NCI-H82 treated with DMSO at 0.1 percent for 48 hours (cell line): ENCODE measurements at regions not wholly inside any gene's neighbourhood (a gene's known extent, or its start where the extent isn't known, plus 50 kb on each side); places are given as distances from the start of the nearest gene placed in this dataset.

ENCODE experiments used
- DNase-seq: peaks from one replicate; lab custom pipeline; 2025; ENCODE audit not compliant: unreplicated experiment; lab: John Stamatoyannopoulos, UW

GRCh38 chr2:12106440-12107080 lies 360.1 kb downstream of the LPIN1 start:
- DNase-seq: no peak

GRCh38 chr2:12107321-12107720 lies 360.9 kb downstream of the LPIN1 start:
- no peak for DNase-seq

DNA sequence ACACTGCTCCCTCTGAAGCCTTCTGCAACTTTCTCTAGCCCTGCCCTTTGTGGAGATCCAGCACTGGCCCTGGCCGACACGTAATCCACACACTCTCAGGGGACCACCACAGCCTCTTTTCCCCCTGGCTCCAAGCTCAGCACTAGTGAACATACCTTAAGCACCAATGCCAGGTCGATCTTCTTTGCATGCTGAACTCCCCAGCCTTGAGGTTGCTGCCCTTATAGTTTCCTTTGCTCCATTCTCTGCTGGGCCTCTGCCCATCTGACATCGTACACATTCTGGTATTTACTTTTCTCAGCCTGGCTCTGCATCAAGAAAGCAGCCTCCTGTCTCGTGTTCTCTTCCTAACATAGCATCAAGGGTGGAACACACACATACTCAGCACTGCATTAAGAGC lies 361.5 kb downstream of the LPIN1 start:
- DNase-seq: no peak

DNA sequence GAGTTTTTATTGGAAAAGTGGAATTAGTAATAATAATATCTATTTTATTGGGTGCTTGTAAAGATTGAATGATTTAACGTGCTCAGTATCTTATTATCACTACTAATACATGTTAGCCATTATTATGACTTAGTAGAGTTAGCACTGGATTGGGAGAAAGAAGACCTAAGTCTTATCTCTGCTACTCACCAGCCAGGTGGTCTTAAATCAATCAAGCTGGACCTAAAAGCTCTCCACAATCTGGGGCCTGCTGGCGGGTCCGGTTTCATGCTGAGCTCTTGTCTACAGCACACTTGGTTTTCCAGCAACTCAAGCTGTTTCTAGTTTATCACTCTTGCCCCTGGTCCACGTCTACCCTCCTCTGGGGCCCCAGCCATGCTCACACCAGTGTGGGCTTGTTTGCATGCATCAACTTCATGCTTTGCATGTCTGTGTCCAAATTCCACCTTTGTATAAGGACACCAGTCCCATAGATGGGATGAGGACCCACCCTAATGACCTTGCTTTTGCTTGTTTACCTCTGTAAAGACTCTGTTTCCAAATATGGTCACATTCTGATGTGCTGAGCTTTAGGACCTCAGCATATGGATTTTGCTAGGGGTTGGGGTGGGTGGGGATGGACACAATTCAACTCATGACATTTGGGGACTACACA lies 363.1 kb downstream of the LPIN1 start:
- no peak for DNase-seq

DNA sequence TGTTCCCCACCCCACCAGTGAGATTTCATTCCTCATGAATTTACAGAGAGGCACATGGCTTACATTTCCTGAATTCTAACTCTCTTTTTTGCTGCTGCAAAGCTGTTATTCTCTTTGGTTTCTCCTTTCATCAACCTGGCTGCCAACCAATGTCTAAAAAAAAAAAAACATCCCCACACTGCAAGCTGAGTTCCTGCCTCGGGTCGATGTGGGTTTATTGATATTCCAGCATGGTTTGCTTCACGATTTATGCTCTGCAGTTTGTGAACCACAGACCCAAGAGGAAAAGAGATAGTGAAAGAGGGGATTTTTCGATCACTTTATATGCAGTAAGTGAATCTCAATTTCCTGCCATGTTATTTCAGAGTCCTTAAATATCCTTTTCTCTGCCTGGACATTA lies 363.6 kb downstream of the LPIN1 start:
- no peak for DNase-seq

DNA sequence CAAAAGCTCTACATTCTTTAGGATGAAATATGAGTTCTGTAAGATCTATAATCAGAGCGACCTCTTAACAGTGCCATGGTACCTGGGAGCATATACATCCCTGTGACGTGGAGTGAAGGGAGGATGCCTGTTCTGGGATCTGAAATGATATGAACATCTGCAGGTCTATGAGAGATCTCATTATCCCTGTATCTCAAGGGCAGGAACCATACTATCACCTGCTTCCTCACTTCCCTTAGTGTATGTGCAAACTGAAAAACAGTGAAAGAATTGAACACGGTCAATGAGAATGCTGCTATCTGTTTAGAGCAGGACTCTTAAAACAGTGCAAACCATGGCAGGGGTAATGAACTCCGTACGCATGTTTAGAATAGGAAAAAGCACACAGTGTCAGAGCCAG lies 364.0 kb downstream of the LPIN1 start:
- no peak for DNase-seq

- DNase-seq: no peak
Measured at GRCh38 chr2:12113412-12113811, 367.0 kb downstream of the LPIN1 start.

- DNase-seq: no peak
Measured at GRCh38 chr2:12114816-12115215, 368.4 kb downstream of the LPIN1 start.

DNA sequence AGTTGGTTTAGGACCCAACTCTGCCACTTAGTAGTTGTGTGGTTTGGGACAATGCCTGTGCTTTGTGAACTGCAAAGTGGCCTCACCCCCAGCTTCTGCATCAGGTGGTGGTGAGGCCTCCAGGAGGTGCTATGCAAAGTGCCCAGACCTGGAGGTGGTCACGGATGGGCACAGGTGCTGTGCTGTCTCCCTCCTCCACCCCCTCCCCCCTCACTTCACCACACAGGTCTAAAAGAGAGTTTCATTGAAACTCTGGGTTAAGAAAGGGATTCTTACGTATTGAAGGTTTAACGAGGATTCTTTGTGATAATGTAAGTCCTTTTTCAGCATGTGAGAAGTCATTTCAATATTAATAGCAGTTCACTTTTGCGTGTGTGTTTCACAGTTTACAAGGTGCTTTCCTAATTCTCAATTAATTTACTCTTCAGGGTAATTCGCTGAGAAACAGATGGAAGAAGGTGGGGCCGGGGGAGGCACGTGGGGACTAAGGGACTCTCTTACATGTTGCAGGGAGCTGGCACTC lies 369.9 kb downstream of the LPIN1 start:
- DNase-seq: no peak

DNA sequence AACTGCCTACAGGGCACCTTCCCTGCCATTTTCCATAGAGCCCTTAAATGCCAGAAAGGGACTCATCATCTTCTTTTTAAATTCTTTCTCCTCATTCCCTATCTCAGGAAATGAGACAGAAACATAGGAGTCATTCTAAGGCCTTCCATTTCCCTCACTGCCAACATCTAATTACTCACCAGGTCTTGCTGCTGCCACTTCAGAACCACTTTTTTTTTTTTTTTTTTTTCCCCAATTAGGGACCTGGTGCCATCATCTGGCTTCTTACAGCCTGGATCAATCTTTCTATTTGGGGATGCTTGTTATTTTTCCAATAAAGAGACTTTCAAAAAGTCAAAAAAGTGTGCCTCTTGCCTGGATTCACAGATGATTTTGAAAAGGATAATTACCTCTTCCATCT lies 373.4 kb downstream of the LPIN1 start:
- no peak for DNase-seq

DNA sequence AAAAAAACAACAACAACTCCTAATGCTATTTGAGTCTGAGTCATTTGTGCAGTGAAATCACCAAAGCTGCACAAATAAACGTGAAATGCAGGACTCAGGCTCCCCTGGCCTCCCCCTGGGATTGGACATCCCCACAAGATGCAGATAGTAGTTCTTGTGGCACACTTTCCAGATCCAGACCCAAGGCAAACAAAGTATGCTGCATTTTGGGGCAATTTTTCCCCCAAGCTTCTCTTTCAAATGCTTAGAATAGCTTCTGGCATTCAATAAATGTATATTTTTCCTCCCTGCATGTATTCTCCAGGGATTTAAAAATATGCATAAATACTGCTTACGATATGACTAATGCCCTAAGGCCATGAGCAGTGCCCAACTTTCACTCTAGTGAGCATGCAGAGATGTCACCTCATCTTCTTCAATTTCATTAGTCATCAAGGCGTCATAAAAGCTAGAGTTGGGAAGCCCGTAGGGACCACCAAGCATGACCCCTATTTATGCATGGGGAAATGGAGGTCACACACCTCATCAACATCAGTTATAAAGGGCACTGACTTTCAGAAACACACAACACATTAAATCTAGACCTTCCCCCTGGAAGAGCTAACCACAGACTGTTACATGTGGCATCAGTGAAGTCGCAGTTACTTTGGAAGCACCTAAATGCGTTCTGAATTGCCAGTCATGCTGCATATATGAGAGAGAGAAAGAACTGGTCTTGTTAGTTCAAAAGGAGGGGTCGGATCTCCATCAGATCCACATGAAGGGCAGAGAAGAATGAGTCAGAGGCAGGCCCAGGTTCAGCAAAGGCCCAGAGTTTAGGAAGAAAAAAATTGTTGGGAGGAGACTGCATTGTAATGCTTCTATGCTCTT lies 374.1 kb downstream of the LPIN1 start:
- no peak for DNase-seq

GRCh38 chr2:12124790-12125189 lies 378.4 kb downstream of the LPIN1 start:
- no peak for DNase-seq

DNA sequence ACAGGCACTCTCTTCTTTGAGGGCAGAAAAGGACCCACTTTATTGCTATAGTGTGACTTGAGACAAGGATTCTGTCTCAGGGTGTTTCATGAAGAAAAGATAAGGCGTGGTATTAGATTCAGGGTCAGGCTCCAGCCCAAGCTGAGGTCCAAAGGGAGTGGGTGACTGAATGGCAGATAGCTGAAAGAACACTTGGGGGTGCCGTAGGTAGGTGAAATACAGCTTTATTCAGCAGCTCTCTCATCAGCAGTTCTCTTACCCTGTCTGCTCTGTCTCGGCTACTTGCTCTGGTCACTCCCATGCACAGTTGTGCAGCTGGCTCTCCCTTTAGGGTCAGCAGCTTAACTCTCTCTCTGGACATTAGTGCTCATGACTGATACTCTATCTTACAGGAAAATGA lies 379.9 kb downstream of the LPIN1 start:
- DNase-seq: no peak

DNA sequence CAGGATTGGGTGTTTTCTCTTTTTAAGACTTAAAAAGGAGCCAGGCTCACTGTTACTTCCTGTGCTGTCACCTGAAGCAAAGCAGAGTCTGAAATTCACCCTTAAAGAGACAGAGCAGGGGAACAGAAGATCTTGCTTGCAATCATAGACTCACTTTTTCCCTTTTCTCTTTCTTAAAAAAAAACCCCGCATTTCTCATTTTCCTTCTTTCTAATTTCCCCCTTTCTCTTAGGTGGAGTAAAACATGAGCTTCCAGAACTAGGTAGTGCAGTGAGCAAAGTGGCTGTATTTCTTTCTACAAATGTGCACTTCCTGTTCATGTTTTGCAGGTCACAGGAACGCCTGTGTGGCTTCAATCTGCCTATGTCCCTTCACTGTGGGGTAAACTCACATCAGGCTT lies 381.2 kb downstream of the LPIN1 start:
- DNase-seq: no peak

DNA sequence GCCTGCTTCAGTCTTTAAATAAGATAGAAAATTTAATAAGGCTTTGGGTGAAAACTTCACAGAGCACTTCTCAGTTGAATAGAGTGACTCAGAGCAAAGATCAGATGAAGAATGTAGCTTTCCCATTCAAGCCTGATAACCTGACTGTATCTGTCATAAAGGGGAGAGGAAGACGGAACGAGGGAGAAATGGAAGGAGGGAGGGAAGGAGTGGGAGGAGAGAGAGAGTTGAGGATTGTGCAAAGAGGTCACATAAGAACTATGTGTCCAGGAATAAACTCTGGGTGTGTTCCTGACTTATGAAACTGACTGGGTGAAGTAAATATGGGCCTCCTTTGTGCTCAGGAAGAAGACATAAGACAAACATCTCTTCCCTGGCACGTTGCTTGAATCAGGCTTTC lies 385.5 kb downstream of the LPIN1 start:
- DNase-seq: no peak

DNA sequence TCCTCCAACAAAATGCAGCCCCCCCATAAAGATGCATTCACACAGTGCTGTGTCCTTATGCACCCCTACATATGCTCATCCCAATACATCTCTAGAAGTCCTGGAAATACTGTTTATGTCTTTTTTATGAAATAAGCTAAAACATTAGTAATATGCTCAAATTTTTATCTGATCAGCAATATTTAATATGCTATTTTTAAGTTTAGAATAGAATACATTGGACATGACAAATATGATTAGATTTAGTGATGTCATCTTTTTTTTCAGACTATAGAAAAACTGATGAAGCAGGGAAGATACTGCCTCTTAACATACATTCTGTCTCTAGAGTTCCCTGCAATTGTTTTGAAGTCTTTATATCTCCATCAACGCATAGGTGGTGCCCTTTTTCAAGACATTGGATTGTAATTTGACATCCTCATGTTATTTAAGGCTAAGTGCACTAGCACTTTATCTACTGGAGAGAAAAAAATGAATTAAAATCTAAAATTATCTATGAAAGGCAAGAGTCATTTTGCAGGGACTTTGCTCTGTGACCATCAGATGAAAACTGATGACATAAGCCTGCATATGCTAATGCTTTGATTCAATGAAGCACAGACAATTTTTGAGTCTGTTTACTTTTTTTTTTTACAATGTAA lies 395.3 kb downstream of the LPIN1 start:
- no peak for DNase-seq

DNA sequence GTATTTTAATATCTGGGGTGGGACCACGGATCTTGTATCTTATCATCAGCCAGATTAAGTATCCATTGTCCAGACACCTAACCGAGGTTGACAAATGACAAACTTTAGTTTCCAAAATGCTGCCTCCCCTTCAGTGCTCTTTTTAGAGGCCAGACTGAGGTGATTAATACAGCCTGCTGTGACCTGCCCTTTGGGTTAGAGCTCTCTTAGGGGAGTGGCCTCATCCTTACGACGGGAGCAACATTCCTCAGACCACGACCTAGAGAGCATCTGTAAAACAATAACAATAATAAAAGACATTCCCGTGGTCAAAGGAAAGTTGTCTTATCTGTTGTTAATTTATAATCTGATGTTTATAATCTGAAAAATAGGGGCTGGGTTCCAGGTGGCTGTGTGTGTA lies 405.3 kb downstream of the LPIN1 start:
- no peak for DNase-seq

DNA sequence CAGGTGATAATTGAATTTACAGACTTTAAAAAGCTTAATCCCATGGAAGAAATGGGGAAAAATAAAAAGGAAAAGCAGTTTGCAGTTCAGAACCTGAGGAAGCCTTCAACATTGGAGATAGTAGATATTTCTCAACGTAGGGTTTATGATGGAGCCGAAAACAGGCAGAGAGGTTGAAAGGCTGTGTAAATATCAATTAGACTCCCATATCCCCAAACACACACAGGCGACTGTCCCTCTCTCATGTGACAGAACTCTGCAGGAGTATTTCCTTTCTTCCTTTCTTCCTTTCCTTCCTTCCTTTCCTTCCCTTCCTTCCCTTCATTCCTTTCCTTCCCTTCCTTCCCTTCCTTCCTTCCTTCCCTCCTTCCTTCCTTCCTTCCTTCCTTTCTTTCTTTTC lies 406.5 kb downstream of the LPIN1 start:
- no peak for DNase-seq

GRCh38 chr2:12155303-12156051 lies 409.0 kb downstream of the LPIN1 start:
- no peak for DNase-seq

DNA sequence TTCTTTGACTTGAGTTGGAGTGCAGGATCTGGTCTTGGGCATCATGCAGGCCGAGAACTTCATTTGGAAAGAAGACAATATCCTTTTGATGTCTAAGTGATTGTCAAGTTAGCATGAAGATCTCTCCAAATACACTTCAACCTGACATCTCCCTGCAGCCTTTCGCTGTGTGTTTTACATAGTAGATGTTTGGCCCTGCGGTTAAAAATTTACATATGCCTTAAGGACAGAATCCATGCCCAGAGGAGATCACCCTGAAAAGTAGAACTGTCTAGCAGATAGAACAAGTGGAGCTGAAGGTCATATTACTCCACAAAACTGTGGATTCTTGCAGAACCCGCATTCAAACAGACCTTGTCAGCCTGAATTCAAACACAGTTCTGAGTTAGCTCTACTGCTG lies 409.9 kb downstream of the LPIN1 start:
- DNase-seq: no peak

GRCh38 chr2:12161085-12161484 lies 414.7 kb downstream of the LPIN1 start:
- DNase-seq: no peak
